GM12801 (cell line): ENCODE measurements at regions not wholly inside any gene's neighbourhood (a gene's known extent, or its start where the extent isn't known, plus 50 kb on each side); places are given as distances from the start of the nearest gene placed in this dataset.

ENCODE experiments used
- TF ChIP-seq, protein P1 (sequence below): IDR thresholded peaks from one replicate; pipeline ENCODE4 v1.5.1; 2011; ENCODE audit warnings: control low read depth; ENCODE audit not compliant: insufficient read length; ENCODE audit errors: extremely low read depth

DNA sequence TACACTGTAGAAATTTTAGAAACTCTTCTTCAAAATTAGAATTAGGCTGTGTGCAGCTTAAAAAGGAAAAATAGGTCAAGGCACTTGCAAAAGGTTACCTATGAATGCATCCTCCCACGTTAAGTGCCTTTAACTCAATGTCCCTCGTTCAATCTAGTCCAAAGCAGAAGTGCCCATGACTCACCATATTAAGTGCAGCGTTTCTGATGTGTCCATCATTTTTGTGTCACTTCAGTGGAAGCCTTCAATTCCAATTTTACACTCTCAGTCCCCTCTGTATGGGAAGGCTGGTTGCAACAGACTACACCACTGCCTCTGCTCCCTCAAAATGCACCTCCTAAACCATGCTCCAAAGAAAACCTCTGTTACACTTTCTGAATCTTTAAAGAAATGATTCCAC lies 53.4 kb downstream of the FOXB1 start:
- TF ChIP-seq, protein P1, sequence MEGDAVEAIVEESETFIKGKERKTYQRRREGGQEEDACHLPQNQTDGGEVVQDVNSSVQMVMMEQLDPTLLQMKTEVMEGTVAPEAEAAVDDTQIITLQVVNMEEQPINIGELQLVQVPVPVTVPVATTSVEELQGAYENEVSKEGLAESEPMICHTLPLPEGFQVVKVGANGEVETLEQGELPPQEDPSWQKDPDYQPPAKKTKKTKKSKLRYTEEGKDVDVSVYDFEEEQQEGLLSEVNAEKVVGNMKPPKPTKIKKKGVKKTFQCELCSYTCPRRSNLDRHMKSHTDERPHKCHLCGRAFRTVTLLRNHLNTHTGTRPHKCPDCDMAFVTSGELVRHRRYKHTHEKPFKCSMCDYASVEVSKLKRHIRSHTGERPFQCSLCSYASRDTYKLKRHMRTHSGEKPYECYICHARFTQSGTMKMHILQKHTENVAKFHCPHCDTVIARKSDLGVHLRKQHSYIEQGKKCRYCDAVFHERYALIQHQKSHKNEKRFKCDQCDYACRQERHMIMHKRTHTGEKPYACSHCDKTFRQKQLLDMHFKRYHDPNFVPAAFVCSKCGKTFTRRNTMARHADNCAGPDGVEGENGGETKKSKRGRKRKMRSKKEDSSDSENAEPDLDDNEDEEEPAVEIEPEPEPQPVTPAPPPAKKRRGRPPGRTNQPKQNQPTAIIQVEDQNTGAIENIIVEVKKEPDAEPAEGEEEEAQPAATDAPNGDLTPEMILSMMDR = no peak

DNA sequence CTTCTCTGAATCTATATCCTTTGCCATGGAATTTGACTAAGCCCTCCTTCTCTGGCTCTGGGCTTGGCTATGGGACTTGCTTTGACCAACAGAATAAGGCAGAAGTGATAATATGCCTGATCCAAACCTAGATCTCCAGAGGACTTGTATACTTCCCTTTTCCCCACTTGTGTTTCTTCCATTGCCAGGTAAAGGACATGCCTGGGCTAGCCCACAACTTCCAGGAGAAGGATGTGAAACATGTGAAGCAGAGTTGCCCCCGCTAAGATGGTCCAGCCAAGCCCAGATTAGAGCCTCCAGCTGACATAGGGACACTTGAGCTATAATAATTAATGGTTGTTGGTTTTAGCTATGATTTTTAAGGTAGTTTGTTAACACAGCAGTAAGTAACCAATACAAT lies 55.1 kb downstream of the FOXB1 start:
- TF ChIP-seq, protein P1 = no peak

DNA sequence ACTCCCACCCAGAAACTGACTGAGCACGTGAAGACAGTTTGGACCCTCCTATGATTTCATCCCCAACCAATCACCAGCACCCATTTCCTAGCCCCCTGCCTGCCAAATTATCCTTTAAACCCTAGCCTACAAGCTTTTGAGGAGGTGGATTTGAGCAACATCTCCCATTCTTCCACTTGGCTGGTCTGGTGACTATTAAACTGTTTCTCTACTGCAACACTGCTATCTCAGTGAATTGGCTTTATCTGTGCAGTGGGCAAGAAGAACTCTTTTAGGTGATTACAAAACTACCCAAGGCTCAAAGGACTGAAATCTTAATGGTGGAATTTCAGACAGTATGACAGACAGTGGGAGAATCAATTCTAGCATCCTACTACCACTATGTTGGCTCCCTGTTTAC lies 57.6 kb downstream of the FOXB1 start:
- TF ChIP-seq, protein P1 = no peak

DNA sequence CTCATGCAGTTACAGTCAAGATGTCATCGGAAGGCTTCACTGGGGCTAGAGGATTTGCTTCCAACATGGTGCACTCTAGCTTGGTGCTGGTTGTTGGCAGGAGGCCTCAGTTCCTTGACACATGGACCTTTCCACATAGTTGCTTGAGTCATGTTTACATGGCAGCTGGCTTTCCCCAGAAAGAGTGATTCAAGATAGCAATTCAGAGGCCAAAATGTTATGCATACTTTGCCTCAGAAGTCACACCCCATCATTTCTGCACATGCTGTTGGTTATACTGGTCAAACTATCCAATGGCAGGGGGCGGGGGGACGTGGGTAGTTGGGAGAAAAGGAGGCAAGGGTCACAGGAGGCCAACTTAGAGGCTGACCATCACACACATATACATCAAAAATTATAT lies 58.7 kb downstream of the FOXB1 start:
- TF ChIP-seq, protein P1 = no peak

DNA sequence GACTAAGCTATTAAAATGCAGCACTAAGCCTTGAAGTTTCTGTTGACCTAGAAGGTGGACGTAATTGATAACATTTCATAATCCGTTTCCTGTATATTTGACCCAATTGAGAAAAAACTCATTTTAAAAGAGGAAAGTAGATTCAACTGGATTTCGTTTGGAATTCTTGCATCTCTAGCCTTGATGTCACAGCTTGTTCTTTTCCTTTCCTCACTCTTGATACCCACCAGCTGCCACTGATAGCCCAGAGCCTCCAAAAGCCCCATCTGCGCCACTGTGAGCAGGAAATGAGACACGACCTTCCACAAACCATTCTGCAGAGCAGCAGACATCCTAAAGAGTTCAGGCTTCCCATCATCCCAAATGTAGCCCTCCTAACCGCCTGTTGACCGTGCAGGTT lies 61.8 kb downstream of the FOXB1 start:
- TF ChIP-seq, protein P1 = no peak

DNA sequence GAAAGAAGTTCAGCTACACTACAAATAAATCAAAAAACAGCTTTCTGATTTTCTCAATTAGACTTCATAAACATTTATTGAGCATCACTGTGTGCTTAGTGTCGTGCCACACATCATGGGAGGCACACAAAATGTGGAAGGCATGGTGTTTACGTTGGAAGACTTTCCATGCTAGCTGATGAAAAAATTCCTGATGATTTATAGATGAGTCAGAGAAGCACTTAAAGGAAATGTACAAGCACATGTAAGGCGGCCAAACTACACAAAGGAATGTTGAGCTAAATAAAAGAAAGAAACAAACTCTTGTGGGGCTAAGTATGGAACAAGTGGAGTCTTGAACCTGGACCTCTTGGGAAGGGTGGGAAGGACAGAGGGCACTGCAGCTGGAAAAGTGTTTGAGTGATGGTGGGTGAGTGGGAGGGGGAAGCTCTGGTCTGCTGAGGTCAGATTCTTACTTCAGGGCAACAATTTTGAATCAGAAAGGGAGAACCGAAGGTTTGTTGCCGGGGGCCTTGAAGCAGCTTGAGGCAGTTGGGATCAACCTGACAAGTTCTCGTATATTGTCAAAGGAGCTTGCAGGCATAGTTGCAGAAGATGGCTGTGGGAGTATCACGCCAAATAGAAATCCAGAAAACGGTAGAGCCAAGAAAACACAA lies 66.9 kb downstream of the FOXB1 start:
- TF ChIP-seq, protein P1 = no peak

DNA sequence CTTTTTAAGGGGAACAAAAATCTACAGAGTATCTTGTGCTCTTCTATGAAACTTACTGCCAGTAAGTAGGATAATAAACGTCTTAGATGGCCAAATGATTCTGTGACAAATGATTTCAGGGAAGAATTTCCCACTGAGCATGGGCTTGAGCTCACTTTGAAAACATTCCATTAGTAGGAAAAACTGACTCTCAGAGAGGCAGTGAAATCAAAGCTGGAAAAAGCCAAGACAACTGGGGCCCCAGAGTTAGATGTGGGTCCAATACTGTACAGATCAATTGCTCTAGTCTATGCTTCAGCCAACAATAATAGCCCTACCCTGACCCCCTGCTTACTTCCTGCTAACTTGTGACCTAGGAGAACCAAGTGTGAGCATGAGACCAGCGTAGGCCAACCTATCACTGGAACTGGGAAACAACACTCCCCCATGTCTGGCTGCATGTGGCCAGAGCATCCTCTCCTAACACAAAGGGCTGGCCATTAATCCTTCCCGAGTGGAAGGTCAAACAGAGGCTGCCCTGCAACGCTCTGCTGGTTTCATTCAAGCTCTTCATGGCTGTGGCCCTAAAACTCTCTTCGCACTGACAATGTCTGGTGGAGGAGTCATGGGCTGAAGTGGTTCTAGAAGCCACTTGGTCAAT lies 68.8 kb downstream of the FOXB1 start:
- TF ChIP-seq, protein P1 = no peak

DNA sequence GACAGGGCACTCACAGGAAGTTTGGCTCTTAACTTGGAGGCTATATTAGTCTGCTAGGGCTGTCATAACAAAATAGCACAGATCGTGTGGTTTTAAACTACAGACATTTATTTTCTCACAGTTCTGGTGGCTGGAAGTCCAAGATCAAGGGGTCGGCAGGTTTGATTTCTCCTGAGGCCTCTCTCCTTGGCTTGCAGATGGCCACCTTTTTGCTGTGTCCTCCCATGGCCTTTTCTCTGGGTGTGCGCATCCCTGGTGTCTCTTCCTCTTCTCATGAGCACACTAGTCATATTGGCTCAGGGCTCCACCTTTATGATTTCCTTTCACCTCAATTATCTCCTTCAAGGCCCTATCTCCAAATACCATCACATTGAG lies 69.3 kb downstream of the FOXB1 start:
- TF ChIP-seq, protein P1 = no peak
